OCI-LY1 (cell line): ENCODE measurements at regions not wholly inside any gene's neighbourhood (a gene's known extent, or its start where the extent isn't known, plus 50 kb on each side); places are given as distances from the start of the nearest gene placed in this dataset.

Source experiments
- CTCF ChIP-seq: fragments of 200-600 bp; sonication (generic), shearing (Covaris generic); IDR thresholded peaks from 2 replicates; pipeline ENCODE4 v1.5.1; 2017; ENCODE audit warnings: mild to moderate bottlenecking, antibody characterized with exemption, low read length, moderate library complexity, mixed read lengths
- EZH2 ChIP-seq: fragments of 200-600 bp; sonication (generic), shearing (Covaris generic); IDR thresholded peaks from 2 replicates; pipeline ENCODE4 v1.8.0; 2017; ENCODE audit warnings: borderline replicate concordance, mixed run types, mild to moderate bottlenecking, antibody characterized with exemption, low read length, moderate library complexity, mixed read lengths

GRCh38 chr13:67438465-67438864 is 208.3 kb upstream of the PCDH9 start:
- TF ChIP-seq CTCF (peak; percentile 50; the same call in 1 of the 2 replicates), EZH2 (no peak)
